K562 (cell line): ENCODE measurements at regions not wholly inside any gene's neighbourhood (a gene's known extent, or its start where the extent isn't known, plus 50 kb on each side); places are given as distances from the start of the nearest gene placed in this dataset.

ENCODE experiments used
- ATAC-seq: fragments of 200-7000 bp; cut with Tn5 transposase; 3 replicates; pipeline ENCODE4 v1.9.1; 2020; ENCODE audit warnings: moderate library complexity
- BruUV-seq: library from RNA; stranded (reverse); fragments of 400-500 nt; replicated peaks from 2 replicates; lab custom pipeline; 2021; lab: Mats Ljungman, UMichigan
- CTCF ChIA-PET: fragments of 300-600 bp; formaldehyde crosslinking; extraction: SDS; loops from one replicate; lab custom pipeline; 2021; ENCODE audit warnings: low intra/inter-chr PET ratio; lab: Yijun Ruan, JAX
- POLR2A ChIA-PET: fragments of 300-600, 350-650 bp; sonication (Branson Sonifier 250); formaldehyde crosslinking; extraction: SDS; loops from one replicate; lab custom pipeline; 2021; ENCODE audit warnings: antibody characterized with exemption, inconsistent platforms; lab: Yijun Ruan, JAX
- DNase-seq, 4 experiments: peaks; one replicate each; pipeline versions ENCODE4 v3.0.0 to v3.0.0-alpha.2; 2011 to 2018; ENCODE audit warnings: low spot score in 3 of 4, mixed read lengths in 3 of 4; ENCODE audit errors: extremely low read depth in 1 of 4
- FAIRE-seq: peaks from 2 replicates; lab custom pipeline; 2011; peaks lifted over from hg19 to GRCh38; lab: Jason Lieb, UNC
- H2AFZ ChIP-seq: 2 replicates; pipeline ENCODE4 v1.6.0; 2011; ENCODE audit warnings: low read depth, low read length, control low read depth, inconsistent platforms
- H3K27ac ChIP-seq: fragments of 200-600 bp; 3 replicates; pipeline ENCODE4 v1.8.0; 2011; ENCODE audit warnings: low read depth, mild to moderate bottlenecking, control low read depth, inconsistent platforms, low read length, moderate library complexity, mixed read lengths; ENCODE audit errors: extremely low read depth
- H3K27me3 ChIP-seq, 2 experiments: fragments of 300-600 bp in 1 of 2; 2 replicates in 1 of 2; 3 replicates in 1 of 2; pipeline versions ENCODE4 v1.6.0 to v1.8.0; 2011; ENCODE audit warnings: inconsistent platforms in 2 of 2, low read length in 2 of 2, mild to moderate bottlenecking in 1 of 2, mixed read lengths in 1 of 2, moderate library complexity in 1 of 2; ENCODE audit not compliant: control insufficient read depth in 2 of 2, insufficient read depth in 2 of 2
- H3K36me3 ChIP-seq: fragments of 300-600 bp; 3 replicates; pipeline ENCODE4 v1.8.0; 2011; ENCODE audit warnings: mild to moderate bottlenecking, low read length, inconsistent platforms; ENCODE audit not compliant: control insufficient read depth, insufficient read depth
- H3K4me1 ChIP-seq, 2 experiments: fragments of 200-600 bp in 1 of 2; replicated peaks in 1 of 2; 2 replicates in 1 of 2; 3 replicates in 1 of 2; pipeline versions ENCODE4 v1.5.1 to v1.8.0; 2011; ENCODE audit warnings: inconsistent platforms in 2 of 2, low read length in 2 of 2, mild to moderate bottlenecking in 1 of 2, mixed read lengths in 1 of 2, moderate library complexity in 1 of 2; ENCODE audit not compliant: control insufficient read depth in 2 of 2, insufficient read depth in 2 of 2
- H3K4me2 ChIP-seq: 2 replicates; pipeline ENCODE4 v1.6.1; 2011; ENCODE audit warnings: low read length, control low read depth, inconsistent platforms, mixed read lengths; ENCODE audit not compliant: insufficient read depth
- H3K4me3 ChIP-seq: fragments of 200-600 bp; sonication (generic), shearing (Covaris generic); 2 replicates; pipeline ENCODE4 v1.5.1; 2016; ENCODE audit warnings: control low read depth, inconsistent platforms
- H3K79me2 ChIP-seq: fragments of 200-600 bp; 3 replicates; pipeline ENCODE4 v1.8.0; 2011; ENCODE audit warnings: low read length, inconsistent platforms; ENCODE audit not compliant: control insufficient read depth, insufficient read depth
- H3K9ac ChIP-seq, 2 experiments: 2 replicates each; pipeline versions ENCODE4 v1.6.0 to v1.6.1; 2011; ENCODE audit warnings: low read depth in 2 of 2, low read length in 2 of 2, control low read depth in 1 of 2, inconsistent platforms in 1 of 2, mild to moderate bottlenecking in 1 of 2, mixed read lengths in 1 of 2; ENCODE audit not compliant: insufficient read depth in 1 of 2
- H3K9me1 ChIP-seq: one replicate; pipeline ENCODE4 v1.6.0; 2011; ENCODE audit warnings: inconsistent platforms, mild to moderate bottlenecking, low read length, moderate library complexity; ENCODE audit not compliant: control insufficient read depth, insufficient read depth
- H3K9me3 ChIP-seq: replicated peaks from 2 replicates; pipeline ENCODE4 v1.5.1; 2011; ENCODE audit warnings: low read depth, low read length, inconsistent platforms; ENCODE audit not compliant: control insufficient read depth, insufficient read depth
- H4K20me1 ChIP-seq: replicated peaks from 2 replicates; pipeline ENCODE4 v1.6.1; 2011; ENCODE audit warnings: low read length, inconsistent platforms, mixed read lengths; ENCODE audit not compliant: control insufficient read depth, insufficient read depth
- ARID1B ChIP-seq: fragments of 450-650 bp; IDR thresholded peaks from 2 replicates; pipeline ENCODE4 v1.6.1; 2016; ENCODE audit warnings: antibody characterized with exemption, mild to moderate bottlenecking, inconsistent platforms
- BDP1 ChIP-seq: IDR thresholded peaks from 3 replicates; pipeline ENCODE4 v1.6.1; 2011; ENCODE audit not compliant: insufficient read length, insufficient read depth
- CBX1 ChIP-seq: sonication (generic); IDR thresholded peaks from 2 replicates; pipeline ENCODE4 v1.6.1; 2016; ENCODE audit warnings: antibody characterized with exemption, low read depth, mild to moderate bottlenecking
- ETS2 ChIP-seq: IDR thresholded peaks from 2 replicates; pipeline ENCODE4 v1.6.1; 2016; ENCODE audit warnings: borderline replicate concordance, missing genetic modification characterization, mild to moderate bottlenecking, moderate library complexity, missing compliant biosample characterization; ENCODE audit not compliant: poor library complexity, severe bottlenecking
- MAFK ChIP-seq: IDR thresholded peaks from 2 replicates; pipeline ENCODE4 v1.6.1; 2011; ENCODE audit warnings: low read length, improper control_type of control experiment
- RBM39 ChIP-seq: fragments of 200-400 bp; formaldehyde crosslinking; optimal IDR thresholded peaks from 2 replicates; pipeline ENCODE3; 2018; ENCODE audit warnings: low read depth, low read length
- ZNF174 ChIP-seq: fragments of 250-450 bp; sonication (Bioruptor Pico); IDR thresholded peaks from 2 replicates; pipeline ENCODE4 v1.4.0; 2020; ENCODE audit warnings: mild to moderate bottlenecking
- ZNF707 ChIP-seq: fragments of 250-450 bp; sonication (Bioruptor Pico); conservative IDR thresholded peaks from 2 replicates; pipeline ENCODE4 v1.8.0; 2022; ENCODE audit warnings: inconsistent platforms, mild to moderate bottlenecking, moderate library complexity
- WGBS: fragments of 100-300 bp; shearing (Covaris generic); methylation state at CpG from one replicate; pipeline ENCODE4 v1.1.6; 2016; ENCODE audit warnings: low coverage, mixed read lengths; ENCODE audit not compliant: insufficient coverage; ENCODE audit errors: missing lambda C conversion rate; 5-methylcytosine and 5-hydroxymethylcytosine counted together
- in situ Hi-C: fragments of 300-500 bp; cut with MboI; formaldehyde crosslinking; loops from 4 replicates; pipeline ENCODE4 v1.15.0; 2018; ENCODE audit warnings: inconsistent platforms, mixed read lengths
- intact Hi-C: fragments of 100-400 bp; cut with micrococcal nuclease; formaldehyde crosslinking; loops from 2 replicates; pipeline ENCODE4 v1.14.2; 2022
- TF ChIP-seq, protein P1 (sequence below): sonication (generic); formaldehyde crosslinking; IDR thresholded peaks from 2 replicates; pipeline ENCODE4 v1.8.1; 2023; ENCODE audit warnings: mild to moderate bottlenecking, missing genetic modification reagents, moderate library complexity
- TF ChIP-seq, protein P2 (sequence below): fragments of 450-650 bp; IDR thresholded peaks from one replicate; pipeline ENCODE4 v1.6.1; 2018; ENCODE audit warnings: mild to moderate bottlenecking, moderate library complexity; ENCODE audit not compliant: partially characterized antibody

DNA sequence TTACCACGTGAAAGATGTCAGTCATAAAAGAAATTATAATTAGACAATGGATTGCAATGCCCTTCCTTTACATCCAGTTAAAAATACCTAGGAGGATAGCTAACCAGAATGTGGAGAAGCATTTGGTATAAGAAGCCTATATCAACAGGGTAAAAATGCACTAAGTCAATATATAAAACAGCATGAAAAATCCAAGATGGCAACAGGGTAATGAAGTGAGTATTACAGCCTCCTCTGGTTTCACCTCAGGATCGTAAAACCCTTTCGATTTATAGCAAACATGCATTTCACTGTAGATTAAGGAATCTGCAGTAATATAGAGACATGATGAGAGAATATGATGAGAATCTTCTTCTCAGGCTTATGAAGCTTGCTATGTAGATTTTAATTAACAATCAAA is 999.3 kb downstream of the NR2F1-AS1 start:
- TF ChIP-seq RBM39 (no peak), MAFK (no peak), ZNF707 (no peak), ARID1B (no peak), BDP1 (no peak), ZNF174 (CRISPR knock-in tag) (no peak), ETS2 (tag) (no peak), CBX1 (no peak)
- TF ChIP-seq, protein P1, sequence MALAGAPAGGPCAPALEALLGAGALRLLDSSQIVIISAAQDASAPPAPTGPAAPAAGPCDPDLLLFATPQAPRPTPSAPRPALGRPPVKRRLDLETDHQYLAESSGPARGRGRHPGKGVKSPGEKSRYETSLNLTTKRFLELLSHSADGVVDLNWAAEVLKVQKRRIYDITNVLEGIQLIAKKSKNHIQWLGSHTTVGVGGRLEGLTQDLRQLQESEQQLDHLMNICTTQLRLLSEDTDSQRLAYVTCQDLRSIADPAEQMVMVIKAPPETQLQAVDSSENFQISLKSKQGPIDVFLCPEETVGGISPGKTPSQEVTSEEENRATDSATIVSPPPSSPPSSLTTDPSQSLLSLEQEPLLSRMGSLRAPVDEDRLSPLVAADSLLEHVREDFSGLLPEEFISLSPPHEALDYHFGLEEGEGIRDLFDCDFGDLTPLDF (CRISPR knock-in tag): no peak
- TF ChIP-seq, protein P2, sequence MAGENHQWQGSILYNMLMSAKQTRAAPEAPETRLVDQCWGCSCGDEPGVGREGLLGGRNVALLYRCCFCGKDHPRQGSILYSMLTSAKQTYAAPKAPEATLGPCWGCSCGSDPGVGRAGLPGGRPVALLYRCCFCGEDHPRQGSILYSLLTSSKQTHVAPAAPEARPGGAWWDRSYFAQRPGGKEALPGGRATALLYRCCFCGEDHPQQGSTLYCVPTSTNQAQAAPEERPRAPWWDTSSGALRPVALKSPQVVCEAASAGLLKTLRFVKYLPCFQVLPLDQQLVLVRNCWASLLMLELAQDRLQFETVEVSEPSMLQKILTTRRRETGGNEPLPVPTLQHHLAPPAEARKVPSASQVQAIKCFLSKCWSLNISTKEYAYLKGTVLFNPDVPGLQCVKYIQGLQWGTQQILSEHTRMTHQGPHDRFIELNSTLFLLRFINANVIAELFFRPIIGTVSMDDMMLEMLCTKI: no peak
- BruUV-seq: no TSS peak
- no peak overlapping the region for H3K4me2 ChIP-seq
- no peak overlapping the region for H3K9ac ChIP-seq
- H3K36me3 ChIP-seq: no peaks in the 10 kb centered on the region
- POLR2A ChIA-PET: no interaction called here
- CTCF ChIA-PET: no interaction called here
- no peaks in the 10 kb centered on the region for H3K9me3 ChIP-seq
- no peaks in the 10 kb centered on the region for H3K79me2 ChIP-seq
- no peak overlapping the region for H3K4me3 ChIP-seq
- intact Hi-C loops (no loop called here), in situ Hi-C loops (no loop called here)
- no peaks in the 10 kb centered on the region for H3K4me1 ChIP-seq
- no peaks in the 10 kb centered on the region for H3K27me3 ChIP-seq
- no peak for ATAC-seq
- H2AFZ ChIP-seq: no peak overlapping the region
- H4K20me1 ChIP-seq: no peaks in the 10 kb centered on the region
- no peaks in the 10 kb centered on the region for H3K9me1 ChIP-seq
- 0% methylated on average over 3 of the region's 3 CpGs for WGBS
- DNase-seq: no peak
- no peak for FAIRE-seq
- H3K27ac ChIP-seq: no peak overlapping the region
